ENCODE measurements at regions not wholly inside any gene's neighbourhood (a gene's known extent, or its start where the extent isn't known, plus 50 kb on each side); places are given as distances from the start of the nearest gene placed in this dataset.

GRCh38 chr7:84908196-84908793, 278.6 kb downstream of the SEMA3D start:
- Histone ChIP-seq H3K36me3 (ENCODE audit: control insufficient read depth in 2 of 3, insufficient read depth in 3 of 3, low read length in 3 of 3) (no peaks in the 10 kb centered on the region), H3K9me3 (ENCODE audit: control insufficient read depth in 2 of 3, insufficient read depth in 1 of 3, low read length in 3 of 3) (no peaks in the 10 kb centered on the region), H3K27ac (ENCODE audit: low read depth in 2 of 2, low read length in 2 of 2) (no peak overlapping the region), H3K9ac (ENCODE audit: low read length in 3 of 3) (no peak overlapping the region), H3K4me3 (ENCODE audit: low read length in 3 of 3) (no peak overlapping the region), H3K4me1 (ENCODE audit: control insufficient read depth in 2 of 3, insufficient read depth in 2 of 3, low read depth in 1 of 3, low read length in 3 of 3) (no peaks in the 10 kb centered on the region), H3K27me3 (ENCODE audit: control insufficient read depth, insufficient read depth, low read length) (no peaks in the 10 kb centered on the region)
- intact Hi-C loops (cut with DNase I), result no loop called here
- FAIRE-seq (no peak), DNase-seq (no peak)
- TF ChIP-seq CTCF (IDR thresholded peaks at IDR 0.05; ENCODE audit: borderline replicate concordance, extremely low read depth, insufficient read depth), result no peak

GRCh38 chr7:84906889-84907288, 280.0 kb downstream of the SEMA3D start:
- Histone ChIP-seq H3K4me3 (ENCODE audit: low read length in 3 of 3) (no peak overlapping the region), H3K27ac (ENCODE audit: low read depth in 2 of 2, low read length in 2 of 2) (no peak overlapping the region), H3K36me3 (ENCODE audit: control insufficient read depth in 2 of 3, insufficient read depth in 3 of 3, low read length in 3 of 3) (no peaks in the 10 kb centered on the region), H3K9me3 (ENCODE audit: control insufficient read depth in 2 of 3, insufficient read depth in 1 of 3, low read length in 3 of 3) (no peaks in the 10 kb centered on the region), H3K9ac (ENCODE audit: low read length in 3 of 3) (no peak overlapping the region), H3K4me1 (ENCODE audit: control insufficient read depth in 2 of 3, insufficient read depth in 2 of 3, low read depth in 1 of 3, low read length in 3 of 3) (no peaks in the 10 kb centered on the region), H3K27me3 (ENCODE audit: control insufficient read depth, insufficient read depth, low read length) (no peaks in the 10 kb centered on the region)
- intact Hi-C loops (cut with DNase I), result no loop called here
- FAIRE-seq, result no peak
- DNase-seq, result no peak
- TF ChIP-seq CTCF (IDR thresholded peaks at IDR 0.05; ENCODE audit: borderline replicate concordance, extremely low read depth, insufficient read depth), result no peak

GRCh38 chr7:84904561-84904960, 282.3 kb downstream of the SEMA3D start:
- intact Hi-C loops (cut with DNase I), result no loop called here
- H3K9me3 ChIP-seq (ENCODE audit: control insufficient read depth in 2 of 3, insufficient read depth in 1 of 3, low read length in 3 of 3), result no peaks in the 10 kb centered on the region
- no peak overlapping the region for H3K9ac ChIP-seq (ENCODE audit: low read length in 3 of 3)
- DNase-seq, result no peak
- H3K27me3 ChIP-seq (ENCODE audit: control insufficient read depth, insufficient read depth, low read length), result no peaks in the 10 kb centered on the region
- no peaks in the 10 kb centered on the region for H3K4me1 ChIP-seq (ENCODE audit: control insufficient read depth in 2 of 3, insufficient read depth in 2 of 3, low read depth in 1 of 3, low read length in 3 of 3)
- no peak overlapping the region for H3K27ac ChIP-seq (ENCODE audit: low read depth in 2 of 2, low read length in 2 of 2)
- no peak for TF ChIP-seq CTCF (IDR thresholded peaks at IDR 0.05; ENCODE audit: borderline replicate concordance, extremely low read depth, insufficient read depth)
- no peak for FAIRE-seq
- H3K4me3 ChIP-seq (ENCODE audit: low read length in 3 of 3), result no peak overlapping the region
- H3K36me3 ChIP-seq (ENCODE audit: control insufficient read depth in 2 of 3, insufficient read depth in 3 of 3, low read length in 3 of 3), result no peaks in the 10 kb centered on the region

- Histone ChIP-seq H3K9ac (ENCODE audit: low read length in 3 of 3) (no peak overlapping the region), H3K4me3 (ENCODE audit: low read length in 3 of 3) (no peak overlapping the region), H3K36me3 (ENCODE audit: control insufficient read depth in 2 of 3, insufficient read depth in 3 of 3, low read length in 3 of 3) (no peaks in the 10 kb centered on the region), H3K4me1 (ENCODE audit: control insufficient read depth in 2 of 3, insufficient read depth in 2 of 3, low read depth in 1 of 3, low read length in 3 of 3) (no peaks in the 10 kb centered on the region), H3K9me3 (ENCODE audit: control insufficient read depth in 2 of 3, insufficient read depth in 1 of 3, low read length in 3 of 3) (no peaks in the 10 kb centered on the region), H3K27ac (ENCODE audit: low read depth in 2 of 2, low read length in 2 of 2) (no peak overlapping the region), H3K27me3 (ENCODE audit: control insufficient read depth, insufficient read depth, low read length) (no peaks in the 10 kb centered on the region)
- no peak for FAIRE-seq
- DNase-seq, result no peak
- no peak for TF ChIP-seq CTCF (IDR thresholded peaks at IDR 0.05; ENCODE audit: borderline replicate concordance, extremely low read depth, insufficient read depth)
- intact Hi-C loops (cut with DNase I), result no loop called here
These were observed 285.5 kb downstream of the SEMA3D start for GRCh38 chr7:84901366-84901765.

Data from kidney (tissue), 13 donors.